Transverse colon (tissue), 4 donors: ENCODE measurements at regions not wholly inside any gene's neighbourhood (a gene's known extent, or its start where the extent isn't known, plus 50 kb on each side); places are given as distances from the start of the nearest gene placed in this dataset.

Experiments used
- DNase-seq: peaks from one replicate; pipeline ENCODE4 v3.0.0-alpha.2; 2019
- H3K27ac ChIP-seq, 4 donors: fragments of 200-600 bp; sonication (generic); 2 replicates each; pipeline ENCODE4 v1.5.1; 2016 to 2018; ENCODE audit warnings: inconsistent platforms in 4 of 4
- H3K27me3 ChIP-seq: fragments of 200-600 bp; sonication (generic); 2 replicates; pipeline ENCODE4 v1.5.1; 2017; ENCODE audit warnings: inconsistent platforms
- H3K36me3 ChIP-seq, 4 donors: fragments of 200-600 bp; sonication (generic); 2 replicates each; pipeline ENCODE4 v1.5.1; 2017 to 2019; ENCODE audit warnings: inconsistent platforms in 4 of 4
- H3K4me1 ChIP-seq, 4 donors: fragments of 200-600 bp; sonication (generic); 2 replicates each; pipeline ENCODE4 v1.5.1; 2017 to 2020; ENCODE audit warnings: inconsistent platforms in 4 of 4
- H3K4me3 ChIP-seq, 4 donors: fragments of 200-600 bp; sonication (generic); 1 replicate in 1 of 4; 2 replicates in 3 of 4; pipeline versions ENCODE4 v1.5.1 to v1.6.1; 2017 to 2019; ENCODE audit warnings: inconsistent platforms in 4 of 4
- H3K9me3 ChIP-seq, 2 donors: fragments of 200-600 bp; sonication (generic); 2 replicates each; pipeline ENCODE4 v1.5.1; 2017 to 2019; ENCODE audit warnings: inconsistent platforms in 2 of 2
- EP300 ChIP-seq: sonication (generic); formaldehyde crosslinking; IDR thresholded peaks from one replicate; pipeline ENCODE4 v1.6.1; 2017; ENCODE audit warnings: antibody characterized with exemption, low read depth
- POLR2A ChIP-seq: fragments of 450-650 bp; IDR thresholded peaks from one replicate; pipeline ENCODE4 v1.6.1; 2016; ENCODE audit warnings: antibody characterized with exemption, mild to moderate bottlenecking, moderate library complexity
- POLR2AphosphoS5 ChIP-seq, 3 donors: sonication (generic); formaldehyde crosslinking; IDR thresholded peaks; one replicate each; pipeline ENCODE4 v1.6.1; 2016; ENCODE audit warnings: antibody characterized with exemption in 3 of 3
- WGBS, 2 donors: methylation state at CpG; one replicate each; pipeline ENCODE4 v1.1.5; 2018; ENCODE audit warnings: low coverage in 1 of 2; 5-methylcytosine and 5-hydroxymethylcytosine counted together
- in situ Hi-C, 4 donors: fragments of 200-750 bp; cut with MboI; loops; one replicate each; pipeline versions ENCODE4 v1.15.0 to v1.15.1; 2017; ENCODE audit warnings: low sequenced_read_pairs in 3 of 4, low pct_ligation_motif_present in 1 of 4, low pct_unique_long_range_greater_than_20kb in 1 of 4
- intact Hi-C: fragments of 100-400 bp; cut with DNase I; formaldehyde crosslinking; loops from one replicate; pipeline ENCODE4 v1.15.1; 2023; ENCODE audit warnings: low total_unique reads
- TF ChIP-seq, protein P1 (sequence below), 5 experiments: fragments of 200-600 bp in 3 of 5; fragments of 450-650 bp in 2 of 5; sonication (generic) in 3 of 5; IDR thresholded peaks; 1 replicate in 2 of 5; 2 replicates in 3 of 5; pipeline ENCODE4 v1.5.1; 2016 to 2017; ENCODE audit warnings: antibody characterized with exemption in 5 of 5, inconsistent platforms in 3 of 5, mild to moderate bottlenecking in 2 of 5, moderate library complexity in 1 of 5

DNA sequence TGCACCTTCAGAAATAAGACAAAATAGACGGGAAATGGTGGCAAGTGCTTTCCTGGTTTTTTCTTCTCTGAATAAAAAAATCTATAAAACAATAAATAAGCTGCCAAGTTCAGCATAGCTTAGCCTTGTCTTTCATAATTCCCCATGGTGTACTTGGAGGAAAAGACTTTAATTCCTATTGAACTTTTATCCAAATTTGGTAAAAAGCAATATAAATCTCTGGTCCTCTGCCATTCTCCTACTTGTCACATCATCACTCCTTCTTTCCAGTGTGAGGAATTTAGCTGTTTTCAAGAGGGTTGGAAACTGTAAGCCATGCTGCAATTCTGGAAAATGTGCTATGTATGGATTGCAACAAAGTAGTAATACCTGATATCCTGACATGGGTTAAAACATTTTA, 551.8 kb upstream of the KIF2B start:
- Histone ChIP-seq H3K36me3 (no peaks in the 10 kb centered on the region), H3K4me3 (no peak overlapping the region), H3K4me1 (no peaks in the 10 kb centered on the region), H3K27me3 (no peaks in the 10 kb centered on the region), H3K9me3 (no peaks in the 10 kb centered on the region), H3K27ac (no peak overlapping the region)
- no peak for DNase-seq
- WGBS, 2 donors: 71 to 72% methylated on average over 1 of the region's 1 CpG
- intact Hi-C loops: no loop called here
- TF ChIP-seq POLR2AphosphoS5 (IDR thresholded peaks at IDR 0.05): no peak
- TF ChIP-seq POLR2A: no peak
- TF ChIP-seq, protein P1, sequence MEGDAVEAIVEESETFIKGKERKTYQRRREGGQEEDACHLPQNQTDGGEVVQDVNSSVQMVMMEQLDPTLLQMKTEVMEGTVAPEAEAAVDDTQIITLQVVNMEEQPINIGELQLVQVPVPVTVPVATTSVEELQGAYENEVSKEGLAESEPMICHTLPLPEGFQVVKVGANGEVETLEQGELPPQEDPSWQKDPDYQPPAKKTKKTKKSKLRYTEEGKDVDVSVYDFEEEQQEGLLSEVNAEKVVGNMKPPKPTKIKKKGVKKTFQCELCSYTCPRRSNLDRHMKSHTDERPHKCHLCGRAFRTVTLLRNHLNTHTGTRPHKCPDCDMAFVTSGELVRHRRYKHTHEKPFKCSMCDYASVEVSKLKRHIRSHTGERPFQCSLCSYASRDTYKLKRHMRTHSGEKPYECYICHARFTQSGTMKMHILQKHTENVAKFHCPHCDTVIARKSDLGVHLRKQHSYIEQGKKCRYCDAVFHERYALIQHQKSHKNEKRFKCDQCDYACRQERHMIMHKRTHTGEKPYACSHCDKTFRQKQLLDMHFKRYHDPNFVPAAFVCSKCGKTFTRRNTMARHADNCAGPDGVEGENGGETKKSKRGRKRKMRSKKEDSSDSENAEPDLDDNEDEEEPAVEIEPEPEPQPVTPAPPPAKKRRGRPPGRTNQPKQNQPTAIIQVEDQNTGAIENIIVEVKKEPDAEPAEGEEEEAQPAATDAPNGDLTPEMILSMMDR (IDR thresholded peaks at IDR 0.05): no peak
- TF ChIP-seq EP300: no peak
- in situ Hi-C loops: loop anchor here in 1 of 4 donors (25.0 kb wide), 1 partner anchor 566 kb away; no protein-coding TSS in a partner anchor

- Histone ChIP-seq H3K27ac (no peak overlapping the region), H3K36me3 (no peaks in the 10 kb centered on the region), H3K4me1 (no peaks in the 10 kb centered on the region), H3K4me3 (no peak overlapping the region), H3K27me3 (no peaks in the 10 kb centered on the region), H3K9me3 (no peaks in the 10 kb centered on the region)
- no peak for DNase-seq
- TF ChIP-seq, protein P1 (IDR thresholded peaks at IDR 0.05): no peak
- TF ChIP-seq POLR2A: no peak
- TF ChIP-seq POLR2AphosphoS5 (IDR thresholded peaks at IDR 0.05): no peak
- TF ChIP-seq EP300: no peak
- WGBS, 2 donors: 85 to 92% methylated on average over 1 of the region's 1 CpG
- in situ Hi-C loops: loop anchor here in 1 of 4 donors (25.0 kb wide), 1 partner anchor 573 kb away; no protein-coding TSS in a partner anchor
- intact Hi-C loops: no loop called here
Measured at GRCh38 chr17:53264730-53265129, 558.0 kb upstream of the KIF2B start.

DNA sequence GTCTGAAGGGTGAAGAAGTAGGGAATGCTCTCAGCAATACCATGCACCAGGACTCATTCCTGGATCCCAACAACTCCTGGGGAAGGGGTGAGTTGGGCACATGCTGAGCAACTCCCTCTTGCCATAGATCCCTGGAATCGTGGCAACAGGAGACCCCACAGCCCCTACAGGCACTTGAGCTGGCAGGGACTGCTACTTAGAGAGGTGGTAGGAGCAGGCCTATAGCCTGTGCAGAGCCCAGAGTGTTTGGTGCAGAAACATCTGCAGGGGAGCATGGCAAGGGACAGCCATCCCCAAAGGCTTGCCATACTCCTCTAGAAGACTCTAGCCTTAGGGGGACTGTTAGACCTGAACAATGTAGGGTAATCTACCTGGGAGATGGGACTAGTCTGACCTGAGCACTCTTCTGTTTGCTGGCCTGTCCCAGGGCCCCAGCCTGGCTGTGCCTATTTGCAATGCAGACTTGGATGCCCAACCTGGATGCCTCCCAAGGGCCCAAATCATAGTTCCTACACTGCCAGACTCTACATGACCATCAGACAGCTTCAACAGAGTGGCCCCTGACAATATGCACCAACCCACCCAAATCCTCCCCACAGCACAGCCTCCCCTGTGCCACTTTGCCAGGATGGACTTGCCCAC, 568.6 kb upstream of the KIF2B start:
- no peak for DNase-seq
- TF ChIP-seq, protein P1 (IDR thresholded peaks at IDR 0.05): no peak
- TF ChIP-seq EP300 (no peak), POLR2A (no peak), POLR2AphosphoS5 (IDR thresholded peaks at IDR 0.05) (no peak)
- Histone ChIP-seq H3K4me1 (no peaks in the 10 kb centered on the region), H3K27me3 (no peaks in the 10 kb centered on the region), H3K9me3 (no peaks in the 10 kb centered on the region), H3K4me3 (no peak overlapping the region), H3K27ac (no peak overlapping the region), H3K36me3 (no peaks in the 10 kb centered on the region)
- 18% methylated on average over 1 of the region's 1 CpG; no CpG with 5 or more reads in 1 of the 2 donors for WGBS, 2 donors
- in situ Hi-C loops (loop anchor here in 1 of 4 donors (25.0 kb wide), 1 partner anchor 583 kb away; no protein-coding TSS in a partner anchor), intact Hi-C loops (no loop called here)

DNA sequence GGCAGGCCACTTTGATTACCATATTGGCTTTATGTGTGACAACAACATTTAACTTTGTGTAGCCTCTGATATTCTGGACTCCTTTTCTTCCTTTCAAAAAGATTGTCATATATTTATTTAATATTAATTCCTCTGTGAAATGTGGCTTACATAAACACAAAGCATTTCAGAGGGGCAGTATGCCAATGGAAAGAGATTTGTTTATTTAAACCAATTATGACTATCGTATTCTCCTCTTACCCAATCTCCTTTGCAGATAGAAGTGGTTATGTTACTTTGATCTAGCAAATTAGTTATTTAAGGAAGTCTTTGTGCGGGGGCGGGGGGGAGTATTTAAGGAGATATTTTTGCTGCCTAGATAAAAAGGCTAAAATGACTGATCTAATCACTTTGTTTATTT, 573.7 kb upstream of the KIF2B start:
- TF ChIP-seq, protein P1 (IDR thresholded peaks at IDR 0.05): no peak
- no peaks in the 10 kb centered on the region for H3K9me3 ChIP-seq
- no peak overlapping the region for H3K27ac ChIP-seq
- WGBS, 2 donors: 0 to 16% methylated on average over 2 to 3 of the region's 3 CpGs
- intact Hi-C loops: no loop called here
- no peaks in the 10 kb centered on the region for H3K36me3 ChIP-seq
- H3K4me1 ChIP-seq: no peaks in the 10 kb centered on the region
- no peak overlapping the region for H3K4me3 ChIP-seq
- in situ Hi-C loops: loop anchor here in 1 of 4 donors (25.0 kb wide), 1 partner anchor 112 kb away; no protein-coding TSS in a partner anchor
- DNase-seq: no peak
- no peaks in the 10 kb centered on the region for H3K27me3 ChIP-seq
